Common myeloid progenitor, CD34-positive (primary cell): ENCODE measurements at regions not wholly inside any gene's neighbourhood (a gene's known extent, or its start where the extent isn't known, plus 50 kb on each side); places are given as distances from the start of the nearest gene placed in this dataset.

Experiments
- CTCF ChIA-PET: fragments of 350-600 bp; sonication (Branson Sonifier 250); formaldehyde crosslinking; loops from one replicate; lab custom pipeline; 2021; ENCODE audit warnings: antibody characterized with exemption; lab: Charles Lee
- POLR2A ChIA-PET: fragments of 350-600 bp; sonication (Branson Sonifier 250); formaldehyde crosslinking; loops from one replicate; lab custom pipeline; 2021; ENCODE audit warnings: antibody characterized with exemption; lab: Charles Lee
- DNase-seq, 3 donors: peaks; one replicate each; pipeline versions ENCODE4 v3.0.0 to v3.0.0-alpha.2; 2013
- H3K27ac ChIP-seq, 2 experiments: 1 replicate in 1 of 2; 2 replicates in 1 of 2; pipeline ENCODE4 v1.7.0; 2013; ENCODE audit warnings: inconsistent platforms in 2 of 2, low read length in 2 of 2, mild to moderate bottlenecking in 2 of 2, low read depth in 1 of 2, moderate library complexity in 1 of 2; ENCODE audit not compliant: severe bottlenecking in 2 of 2, insufficient read depth in 1 of 2, poor library complexity in 1 of 2
- H3K27me3 ChIP-seq, 5 experiments: replicated peaks in 2 of 5; 1 replicate in 3 of 5; 2 replicates in 2 of 5; pipeline versions ENCODE4 v1.6.1 to v1.7.0; 2013; ENCODE audit warnings: low read length in 4 of 5, mild to moderate bottlenecking in 2 of 5, moderate library complexity in 2 of 5, inconsistent platforms in 1 of 5; ENCODE audit not compliant: insufficient read depth in 5 of 5, control insufficient read depth in 4 of 5
- H3K36me3 ChIP-seq, 4 experiments: 1 replicate in 2 of 4; 2 replicates in 2 of 4; pipeline versions ENCODE4 v1.6.1 to v1.7.0; 2013; ENCODE audit warnings: low read length in 3 of 4, control low read depth in 1 of 4, mild to moderate bottlenecking in 1 of 4; ENCODE audit not compliant: control insufficient read depth in 4 of 4, insufficient read depth in 4 of 4
- H3K4me1 ChIP-seq, 4 experiments: 1 replicate in 3 of 4; 2 replicates in 1 of 4; pipeline versions ENCODE4 v1.6.1 to v1.7.1; 2013; ENCODE audit warnings: low read length in 3 of 4, mild to moderate bottlenecking in 3 of 4, control low read depth in 1 of 4, inconsistent platforms in 1 of 4, moderate library complexity in 1 of 4; ENCODE audit not compliant: control insufficient read depth in 4 of 4, insufficient read depth in 4 of 4; ENCODE audit errors: control extremely low read depth in 1 of 4
- H3K4me3 ChIP-seq, 7 experiments: 1 replicate in 4 of 7; 2 replicates in 3 of 7; pipeline versions ENCODE4 v1.5.1 to v1.7.0; 2013; ENCODE audit warnings: mild to moderate bottlenecking in 7 of 7, low read length in 6 of 7, moderate library complexity in 6 of 7, inconsistent platforms in 2 of 7, low read depth in 2 of 7, control low read depth in 1 of 7; ENCODE audit not compliant: insufficient read depth in 4 of 7, control insufficient read depth in 1 of 7; ENCODE audit errors: extremely low read depth in 1 of 7
- H3K9me3 ChIP-seq, 5 experiments: 1 replicate in 4 of 5; 2 replicates in 1 of 5; pipeline versions ENCODE4 v1.6.1 to v1.7.1; 2013; ENCODE audit warnings: low read length in 4 of 5, mild to moderate bottlenecking in 2 of 5, inconsistent platforms in 1 of 5, low read depth in 1 of 5, moderate library complexity in 1 of 5; ENCODE audit not compliant: control insufficient read depth in 4 of 5, insufficient read depth in 2 of 5; ENCODE audit errors: control extremely low read depth in 1 of 5
- WGBS: methylation state at CpG from one replicate; pipeline ENCODE4 v1.1.5; 2013; ENCODE audit not compliant: insufficient coverage; 5-methylcytosine and 5-hydroxymethylcytosine counted together

DNA sequence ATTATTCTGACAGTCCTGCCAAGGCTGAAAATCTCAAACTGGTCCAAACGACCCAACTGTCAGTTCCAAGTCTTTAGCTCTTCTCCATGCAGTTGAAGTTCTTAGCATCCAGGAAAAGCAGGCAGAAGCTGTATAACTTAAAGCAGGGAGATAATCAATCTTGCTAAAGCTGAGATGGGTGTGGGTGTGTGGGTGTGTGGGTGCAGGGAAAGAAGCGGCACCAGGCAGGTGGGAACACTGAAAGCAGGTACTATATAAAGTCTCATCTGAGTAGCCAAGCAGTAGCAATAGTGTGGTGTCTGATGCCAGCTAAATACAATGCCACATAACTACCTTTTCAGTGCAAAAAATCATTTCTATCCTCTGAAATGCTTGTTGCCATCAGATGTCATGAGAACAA is 69.7 kb upstream of the EGFL6 start:
- H3K36me3 ChIP-seq = no peaks in the 10 kb centered on the region
- no peak overlapping the region for H3K27ac ChIP-seq
- no peaks in the 10 kb centered on the region for H3K4me1 ChIP-seq
- POLR2A ChIA-PET = no interaction called here
- no peaks in the 10 kb centered on the region for H3K9me3 ChIP-seq
- no peak for DNase-seq
- CTCF ChIA-PET = interaction anchor here (1.0 kb wide), 1 partner anchor 146 kb away, joined by 3 read pairs; no protein-coding TSS in a partner anchor
- no peaks in the 10 kb centered on the region for H3K27me3 ChIP-seq
- 63% methylated on average over 1 of the region's 2 CpGs for WGBS
- H3K4me3 ChIP-seq = no peak overlapping the region

DNA sequence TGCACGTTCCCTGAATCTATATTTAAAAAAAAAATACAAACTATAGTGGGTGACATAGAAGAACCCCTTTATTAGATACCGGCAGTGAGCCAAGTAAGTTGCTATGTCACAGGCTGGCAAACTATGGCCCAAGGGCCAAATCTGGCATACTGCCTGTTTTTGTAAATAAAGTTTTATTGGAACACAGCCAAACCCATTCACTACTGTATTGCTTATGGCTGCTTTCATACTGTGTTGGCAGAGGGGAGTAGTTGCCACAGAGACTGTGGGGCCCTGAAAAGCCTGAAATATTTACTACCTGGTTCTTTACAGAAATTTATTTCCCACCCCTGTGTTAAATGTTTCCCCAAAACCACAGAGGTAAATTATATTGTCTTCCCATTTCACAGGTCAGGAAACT is 71.2 kb upstream of the EGFL6 start:
- DNase-seq = no peak
- Histone ChIP-seq H3K4me1 (no peaks in the 10 kb centered on the region), H3K4me3 (no peak overlapping the region), H3K36me3 (no peaks in the 10 kb centered on the region), H3K27ac (no peak overlapping the region), H3K9me3 (no peaks in the 10 kb centered on the region), H3K27me3 (peaks cover 0 to 2% (median 0%) of the 10 kb centered on the region in 5 experiments)
- CTCF ChIA-PET = interaction anchor here (1.9 kb wide), 1 partner anchor 9 kb away, joined by 6 read pairs; no protein-coding TSS in a partner anchor
- WGBS = no CpG with 5 or more reads among the region's 2 CpGs
- POLR2A ChIA-PET = no interaction called here

DNA sequence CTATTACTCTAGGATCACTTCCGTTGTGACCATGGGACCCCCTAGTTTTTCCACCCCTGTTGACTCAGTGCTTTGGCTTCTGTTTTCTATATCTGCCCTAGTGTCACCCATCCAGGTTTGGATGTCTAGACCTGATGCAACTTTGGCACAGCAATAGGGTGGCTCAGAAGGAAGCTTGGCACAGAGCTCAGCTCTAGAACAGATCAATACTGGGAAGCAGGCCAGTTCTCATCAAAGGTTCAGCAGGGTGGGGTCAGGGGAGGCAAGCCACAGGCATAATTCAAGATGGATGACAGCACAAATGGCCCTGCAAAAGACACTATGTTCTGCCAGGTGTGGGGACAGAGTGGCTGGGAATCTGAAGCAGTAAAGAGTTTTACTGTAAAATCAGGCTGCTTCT is 74.2 kb upstream of the EGFL6 start:
- no peaks in the 10 kb centered on the region for H3K36me3 ChIP-seq
- H3K27ac ChIP-seq = no peak overlapping the region
- DNase-seq = no peak
- POLR2A ChIA-PET = no interaction called here
- no peaks in the 10 kb centered on the region for H3K9me3 ChIP-seq
- 67% methylated on average over 1 of the region's 1 CpG for WGBS
- H3K27me3 ChIP-seq = peaks cover 0 to 2% (median 0%) of the 10 kb centered on the region in 5 experiments
- H3K4me3 ChIP-seq = no peak overlapping the region
- H3K4me1 ChIP-seq = no peaks in the 10 kb centered on the region
- CTCF ChIA-PET = no interaction called here

- CTCF ChIA-PET = no interaction called here
- Histone ChIP-seq H3K27ac (no peak overlapping the region), H3K9me3 (no peaks in the 10 kb centered on the region), H3K36me3 (no peaks in the 10 kb centered on the region), H3K4me1 (no peaks in the 10 kb centered on the region), H3K27me3 (peaks cover 0 to 2% (median 0%) of the 10 kb centered on the region in 5 experiments), H3K4me3 (no peak overlapping the region)
- no peak for DNase-seq
- 86% methylated on average over 2 of the region's 2 CpGs for WGBS
- POLR2A ChIA-PET = no interaction called here
These were observed 74.8 kb upstream of the EGFL6 start for GRCh38 chrX:13494562-13494961.

DNA sequence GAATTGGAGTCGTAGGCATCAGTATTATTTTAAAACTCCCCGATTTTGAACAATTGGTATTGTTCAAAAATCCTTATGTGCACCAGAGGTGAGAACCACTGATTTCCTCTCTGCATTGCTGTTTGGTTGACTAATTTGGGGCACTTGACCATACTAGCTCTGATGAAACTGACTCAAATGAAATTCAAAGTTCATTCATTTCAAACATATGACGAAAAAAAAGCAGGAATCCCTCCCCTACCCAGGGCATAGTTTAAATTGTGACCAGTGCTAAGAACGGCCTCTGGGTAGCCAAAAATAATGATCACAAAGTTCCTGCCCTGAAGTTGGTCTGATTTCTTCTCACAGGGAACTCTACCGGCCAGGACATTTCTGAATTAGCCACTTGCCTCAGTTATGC is 75.7 kb upstream of the EGFL6 start:
- CTCF ChIA-PET = no interaction called here
- no peak for DNase-seq
- no peaks in the 10 kb centered on the region for H3K9me3 ChIP-seq
- H3K36me3 ChIP-seq = no peaks in the 10 kb centered on the region
- WGBS = 84% methylated on average over 5 of the region's 5 CpGs
- no peaks in the 10 kb centered on the region for H3K4me1 ChIP-seq
- H3K27me3 ChIP-seq = peaks cover 0 to 2% (median 0%) of the 10 kb centered on the region in 5 experiments
- H3K4me3 ChIP-seq = no peak overlapping the region
- no peak overlapping the region for H3K27ac ChIP-seq
- POLR2A ChIA-PET = no interaction called here

DNA sequence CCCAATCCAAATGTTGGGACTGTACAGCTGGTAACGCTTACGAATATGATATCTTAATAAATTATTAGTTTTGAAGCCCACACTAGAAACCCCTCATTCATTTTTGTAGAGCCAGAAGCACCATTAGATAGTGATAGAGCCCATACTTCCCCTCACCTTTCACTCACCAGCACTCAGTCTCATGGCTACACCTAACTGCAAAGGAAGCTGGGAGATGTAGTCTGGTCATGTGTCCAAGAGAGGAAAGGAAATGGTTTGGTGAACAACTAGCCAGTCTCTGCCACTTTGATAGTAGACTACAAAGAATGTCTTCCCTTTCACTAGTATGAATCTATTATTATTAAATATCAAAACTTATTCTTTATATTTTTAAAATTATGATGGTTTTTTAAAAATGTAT is 77.1 kb upstream of the EGFL6 start:
- Histone ChIP-seq H3K4me1 (peaks cover 6 to 8% (median 8%) of the 10 kb centered on the region in 4 experiments), H3K27me3 (peaks cover 0 to 3% (median 0%) of the 10 kb centered on the region in 5 experiments), H3K9me3 (no peaks in the 10 kb centered on the region), H3K36me3 (no peaks in the 10 kb centered on the region), H3K27ac (no peak overlapping the region), H3K4me3 (no peak overlapping the region)
- DNase-seq = no peak
- no CpG with 5 or more reads among the region's 2 CpGs for WGBS
- CTCF ChIA-PET = interaction anchor here (1.0 to 1.5 kb wide), 3 partner anchors 486 to 679 kb away, joined by 3 to 6 read pairs (median 4); no protein-coding TSS in a partner anchor
- POLR2A ChIA-PET = no interaction called here

GRCh38 chrX:13491061-13491460 is 78.3 kb upstream of the EGFL6 start:
- no peaks in the 10 kb centered on the region for H3K36me3 ChIP-seq
- H3K4me1 ChIP-seq = peaks cover 9 to 11% (median 10%) of the 10 kb centered on the region in 4 experiments
- H3K9me3 ChIP-seq = no peaks in the 10 kb centered on the region
- no peak overlapping the region for H3K27ac ChIP-seq
- ChIA-PET CTCF (interaction anchor here (0.9 to 1.4 kb wide), 5 partner anchors 17 to 544 kb away, joined by 3 to 7 read pairs (median 4); no protein-coding TSS in a partner anchor), POLR2A (interaction anchor here (0.8 kb wide), 1 partner anchor 158 kb away, joined by 3 read pairs; no protein-coding TSS in a partner anchor)
- DNase-seq = peak in 2 of 3 donors; percentile 8 to 15
- 57% methylated on average over 1 of the region's 3 CpGs for WGBS
- H3K4me3 ChIP-seq = no peak overlapping the region
- peaks cover 0 to 3% (median 0%) of the 10 kb centered on the region in 5 experiments for H3K27me3 ChIP-seq
